ENCODE measurements at regions not wholly inside any gene's neighbourhood (a gene's known extent, or its start where the extent isn't known, plus 50 kb on each side); places are given as distances from the start of the nearest gene placed in this dataset.
A peak's percentile ranks its signal among the peaks of the same experiment; 100 is the strongest.

DNA sequence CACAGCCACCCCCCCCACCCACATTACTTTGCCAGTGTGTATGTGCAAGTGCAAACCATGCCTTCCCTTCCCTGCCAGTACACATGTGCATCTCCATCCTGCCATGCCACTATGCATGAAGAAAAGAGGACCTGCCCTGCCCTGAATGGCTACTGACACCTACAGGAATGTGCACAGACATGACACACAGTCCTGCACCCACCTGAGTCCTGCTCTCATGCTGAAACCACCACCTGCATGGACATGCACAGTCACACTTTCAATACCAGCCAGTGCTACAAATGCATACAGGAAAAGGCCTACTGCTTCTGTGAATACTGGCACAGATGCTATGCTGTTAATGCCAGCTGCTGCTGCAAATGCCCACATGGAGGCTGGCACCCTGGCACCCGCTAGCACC is 334.4 kb upstream of the DLGAP1 start:
- TF ChIP-seq, protein P1, sequence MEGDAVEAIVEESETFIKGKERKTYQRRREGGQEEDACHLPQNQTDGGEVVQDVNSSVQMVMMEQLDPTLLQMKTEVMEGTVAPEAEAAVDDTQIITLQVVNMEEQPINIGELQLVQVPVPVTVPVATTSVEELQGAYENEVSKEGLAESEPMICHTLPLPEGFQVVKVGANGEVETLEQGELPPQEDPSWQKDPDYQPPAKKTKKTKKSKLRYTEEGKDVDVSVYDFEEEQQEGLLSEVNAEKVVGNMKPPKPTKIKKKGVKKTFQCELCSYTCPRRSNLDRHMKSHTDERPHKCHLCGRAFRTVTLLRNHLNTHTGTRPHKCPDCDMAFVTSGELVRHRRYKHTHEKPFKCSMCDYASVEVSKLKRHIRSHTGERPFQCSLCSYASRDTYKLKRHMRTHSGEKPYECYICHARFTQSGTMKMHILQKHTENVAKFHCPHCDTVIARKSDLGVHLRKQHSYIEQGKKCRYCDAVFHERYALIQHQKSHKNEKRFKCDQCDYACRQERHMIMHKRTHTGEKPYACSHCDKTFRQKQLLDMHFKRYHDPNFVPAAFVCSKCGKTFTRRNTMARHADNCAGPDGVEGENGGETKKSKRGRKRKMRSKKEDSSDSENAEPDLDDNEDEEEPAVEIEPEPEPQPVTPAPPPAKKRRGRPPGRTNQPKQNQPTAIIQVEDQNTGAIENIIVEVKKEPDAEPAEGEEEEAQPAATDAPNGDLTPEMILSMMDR (IDR thresholded peaks at IDR 0.05; ENCODE audit: low read length): peak; percentile 7; the same call in 1 of the 2 replicates
- no peak for TF ChIP-seq EZH2 (optimal IDR thresholded peaks at IDR 0.05; ENCODE audit: low read depth, low read length)
